NCI-H524 (cell line): ENCODE measurements at regions not wholly inside any gene's neighbourhood (a gene's known extent, or its start where the extent isn't known, plus 50 kb on each side); places are given as distances from the start of the nearest gene placed in this dataset.
A peak's percentile ranks its signal among the peaks of the same experiment; 100 is the strongest.

ENCODE experiments used
- DNase-seq, 2 experiments: peaks; one replicate each; lab custom pipeline; 2025; lab: John Stamatoyannopoulos, UW

DNA sequence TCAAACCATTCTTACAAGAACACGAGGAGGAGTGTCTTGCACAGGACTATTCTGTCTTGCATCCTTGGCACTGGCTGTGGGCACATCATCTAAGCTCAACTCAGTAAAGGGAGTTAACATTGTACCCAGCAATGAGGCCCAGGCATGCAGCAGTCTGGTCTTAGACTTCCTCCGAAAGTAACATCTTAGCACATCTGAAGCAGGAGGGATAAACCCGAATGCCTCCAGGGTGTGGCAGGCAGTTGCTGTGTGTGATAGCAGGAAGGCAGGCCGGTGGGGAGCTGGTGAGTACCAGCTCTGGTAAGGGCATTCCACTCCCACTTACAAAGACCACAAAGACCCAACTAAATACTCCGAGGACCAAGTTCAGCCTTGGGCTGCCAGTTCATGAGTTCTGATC, 206.3 kb downstream of the TSN start:
- no peak for DNase-seq

DNA sequence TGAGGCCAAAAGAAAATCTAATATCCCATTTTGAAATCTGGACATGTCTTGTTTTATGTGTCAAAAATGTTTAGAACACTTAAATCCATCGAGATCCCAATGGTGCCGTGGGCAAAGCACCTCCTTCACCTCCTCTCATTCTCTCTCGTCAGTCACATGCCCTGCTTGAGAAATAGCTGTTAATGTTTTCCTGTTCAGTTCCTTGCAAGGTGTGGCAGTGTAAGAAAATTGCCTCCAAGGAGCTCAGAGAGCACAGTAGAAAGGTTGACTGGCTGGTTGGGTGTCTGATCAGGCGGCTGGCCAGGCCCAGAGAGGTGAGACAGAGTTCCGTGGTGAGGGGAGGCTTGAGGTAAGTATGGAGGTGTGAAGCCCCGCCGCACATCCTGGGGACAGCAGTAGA, 210.2 kb downstream of the TSN start:
- DNase-seq: no peak

DNA sequence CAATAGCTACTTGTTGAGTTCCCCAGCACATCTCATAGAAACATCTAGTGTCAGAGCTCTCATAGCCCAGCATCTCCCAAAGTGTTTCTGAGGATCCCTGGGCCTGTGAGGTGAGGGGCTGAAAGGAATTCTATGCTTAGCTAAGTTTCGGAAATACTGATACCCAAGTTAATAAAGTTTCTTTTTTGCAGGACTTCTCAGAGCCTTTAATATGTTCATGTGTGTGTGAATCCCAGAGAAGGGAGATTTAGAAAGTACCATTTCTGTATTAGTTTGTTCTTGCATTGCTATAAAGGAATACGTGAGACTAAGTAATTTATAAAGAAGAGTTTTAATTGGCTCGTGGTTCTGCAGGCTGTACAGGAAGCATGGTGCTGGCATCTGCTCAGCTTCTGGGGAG, 211.2 kb downstream of the TSN start:
- DNase-seq: no peak

GRCh38 chr2:121969166-121969565, 213.7 kb downstream of the TSN start:
- no peak for DNase-seq

DNA sequence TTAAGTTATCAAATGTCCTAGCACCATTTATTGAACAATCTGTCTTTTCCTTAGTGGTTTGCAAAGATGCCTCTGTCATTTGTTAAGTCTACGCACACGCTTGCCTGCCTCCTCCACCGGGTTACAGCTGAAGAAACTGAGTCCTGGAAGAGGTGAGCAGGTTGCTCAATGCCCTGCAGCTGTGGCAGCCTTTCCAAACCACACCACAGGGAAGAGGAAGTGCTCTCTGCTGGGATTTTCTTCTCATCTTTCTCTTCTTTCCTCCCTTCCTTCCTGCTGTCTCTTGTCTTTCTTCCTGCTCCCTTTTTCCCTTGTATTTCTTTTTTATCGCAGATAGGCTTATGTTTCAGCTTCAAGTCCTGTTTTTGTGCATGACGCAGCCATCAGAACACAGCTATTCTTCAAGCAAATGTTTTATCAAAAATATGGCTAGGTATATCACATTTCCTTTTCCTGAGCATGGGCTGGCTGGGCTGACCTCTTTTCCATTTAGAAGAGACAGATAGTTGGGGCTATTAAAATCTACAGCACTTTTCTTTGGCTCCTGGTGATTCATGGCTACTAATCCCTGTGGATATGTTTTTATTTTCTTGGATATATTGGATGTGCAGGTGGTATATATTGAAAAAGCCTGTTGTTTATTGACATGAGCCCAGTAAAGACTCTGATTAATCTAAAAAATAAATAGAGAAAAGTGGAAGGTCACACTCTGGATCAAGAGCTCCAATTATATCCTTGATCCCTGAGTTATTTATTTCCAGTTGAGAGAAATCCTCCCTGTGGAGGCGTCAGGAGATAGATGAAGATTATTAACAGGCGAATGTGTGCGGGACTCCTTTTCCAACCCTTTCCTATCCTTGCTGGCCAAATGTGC, 214.6 kb downstream of the TSN start:
- DNase-seq: no peak

GRCh38 chr2:121972203-121972602, 216.8 kb downstream of the TSN start:
- no peak for DNase-seq

GRCh38 chr2:121974897-121975661, 219.6 kb downstream of the TSN start:
- peak; percentile 66 to 88 for DNase-seq

GRCh38 chr2:121976926-121977325, 221.5 kb downstream of the TSN start:
- no peak for DNase-seq

DNA sequence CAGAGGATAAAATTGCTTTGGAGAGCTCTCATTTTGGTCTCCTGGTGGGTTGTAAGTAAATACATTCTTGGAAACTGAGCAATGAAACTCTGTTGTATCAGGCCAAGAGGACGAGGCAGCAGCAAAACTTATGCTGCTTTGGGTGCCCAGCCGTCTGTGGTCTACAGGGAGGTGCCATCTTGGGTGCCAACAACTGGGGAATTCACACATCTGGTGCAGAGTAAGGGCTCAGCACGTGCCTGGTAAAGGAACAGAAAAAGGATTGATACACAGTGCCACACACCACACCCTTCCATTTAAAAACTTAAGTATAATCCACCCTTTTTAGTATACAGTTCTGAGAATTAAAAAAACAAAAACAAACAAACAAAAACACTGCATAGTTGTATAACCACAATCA, 221.9 kb downstream of the TSN start:
- DNase-seq: no peak

DNA sequence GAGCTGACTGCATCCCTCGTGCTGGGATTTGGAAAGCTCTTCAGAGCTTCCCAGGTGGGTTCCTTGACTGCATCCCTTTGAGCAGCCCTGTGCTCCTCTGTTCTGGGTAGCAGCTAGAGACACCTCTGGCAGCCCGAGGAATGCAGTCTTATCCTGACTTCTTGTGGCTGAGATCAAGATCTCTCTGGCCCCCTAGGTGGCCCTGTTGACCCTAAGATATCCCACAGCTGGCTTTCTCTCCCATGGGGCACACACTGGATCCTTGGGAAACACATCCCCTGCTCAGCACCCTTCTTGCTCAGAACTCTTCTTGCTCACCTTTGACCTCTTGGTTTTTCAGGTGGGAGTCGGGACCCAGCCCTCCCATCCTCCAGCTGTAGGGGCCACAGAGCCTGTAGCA, 237.2 kb downstream of the TSN start:
- DNase-seq: no peak

GRCh38 chr2:121993682-121994081, 238.2 kb downstream of the TSN start:
- peak in 1 of 2 experiments; percentile 1 for DNase-seq

- no peak for DNase-seq
Measured at GRCh38 chr2:121994238-121995206, 239.1 kb downstream of the TSN start.

GRCh38 chr2:121998751-121999150, 243.3 kb downstream of the TSN start:
- DNase-seq: no peak

DNA sequence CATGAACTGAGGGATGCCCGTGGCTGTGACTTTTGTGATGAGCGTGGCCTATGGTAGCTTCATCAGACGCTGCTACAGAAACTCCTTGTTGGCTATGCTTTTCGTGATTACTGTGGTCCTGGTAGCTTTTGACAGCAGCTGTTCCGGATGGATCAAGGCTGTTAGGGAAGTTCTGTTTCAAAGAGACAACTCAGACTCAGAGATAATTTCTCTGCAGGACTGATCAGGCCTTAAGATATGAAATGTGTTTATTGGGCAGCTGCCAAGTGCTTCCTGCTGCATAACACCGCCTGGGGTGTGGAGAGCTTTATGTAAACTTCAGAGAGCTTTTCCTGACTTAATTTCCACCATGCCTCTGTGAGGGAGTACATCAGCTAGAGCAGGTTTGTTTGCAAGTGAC, 243.8 kb downstream of the TSN start:
- DNase-seq: peak in 1 of 2 experiments; percentile 12

- DNase-seq: no peak
Measured at GRCh38 chr2:122000556-122001340, 245.3 kb downstream of the TSN start.

DNA sequence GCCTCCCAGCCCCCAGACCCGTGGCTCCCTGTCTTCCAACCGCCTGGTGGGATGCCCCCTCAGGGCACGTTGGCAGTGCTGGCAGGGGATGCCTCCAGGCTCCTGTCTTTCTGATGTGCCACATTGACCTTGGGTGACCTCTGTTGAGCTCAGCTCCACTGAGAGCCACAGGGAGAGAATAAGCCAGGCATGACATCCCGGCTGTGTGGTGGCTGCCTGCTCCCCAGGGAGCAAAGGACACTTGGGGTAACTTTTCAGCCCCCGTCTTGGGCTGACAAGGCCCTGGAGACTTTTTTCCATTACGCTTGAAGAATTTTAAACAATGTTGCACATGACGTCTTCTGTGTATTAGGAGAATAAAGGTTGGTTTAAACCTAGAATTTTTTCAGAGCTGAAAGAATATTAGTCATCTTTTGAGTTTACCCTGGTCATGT, 246.0 kb downstream of the TSN start:
- no peak for DNase-seq

GRCh38 chr2:122003196-122003940, 247.9 kb downstream of the TSN start:
- DNase-seq: peak; percentile 85 to 92

DNA sequence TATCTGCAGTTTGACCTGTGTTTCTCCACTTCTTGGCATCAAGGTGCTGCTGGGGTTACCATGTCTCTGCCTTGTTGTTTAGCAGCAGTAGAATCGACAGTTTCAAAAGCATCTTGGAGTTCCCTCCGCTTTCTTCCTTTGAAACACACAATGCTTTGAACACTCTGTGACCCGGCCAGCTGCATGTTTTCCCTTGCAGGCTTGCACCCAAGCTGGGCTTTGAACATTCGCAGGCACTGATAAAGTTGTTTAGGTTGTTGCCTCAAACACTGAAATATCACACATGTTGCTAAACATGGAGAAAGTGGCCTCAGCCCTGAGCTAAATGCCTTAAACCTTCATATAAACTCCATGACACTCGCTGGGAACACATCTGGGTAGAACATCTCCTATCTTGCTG, 251.7 kb downstream of the TSN start:
- no peak for DNase-seq

DNA sequence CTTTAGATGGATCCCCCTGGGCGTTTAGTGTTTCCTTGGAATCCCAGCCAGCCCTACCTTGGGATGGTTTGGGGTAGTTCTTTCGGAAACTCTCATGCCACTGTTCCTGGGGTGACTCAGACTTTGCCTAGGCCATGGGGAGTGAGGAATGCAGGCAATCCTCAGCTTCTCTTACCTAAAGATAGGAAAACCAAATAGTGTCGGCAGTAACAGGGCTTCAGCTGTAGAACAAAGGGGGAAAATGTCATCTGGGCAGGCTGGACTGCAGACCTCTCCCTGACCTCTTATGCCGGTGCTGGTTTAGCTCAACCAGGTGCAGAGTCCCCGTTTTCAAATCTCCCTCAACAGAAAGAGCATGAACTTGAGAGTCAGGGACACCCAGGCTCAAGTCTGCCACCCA, 252.1 kb downstream of the TSN start:
- DNase-seq: no peak

- DNase-seq: no peak
Measured at GRCh38 chr2:122009561-122009960, 254.1 kb downstream of the TSN start.
